Neutrophil (primary cell): ENCODE measurements at regions not wholly inside any gene's neighbourhood (a gene's known extent, or its start where the extent isn't known, plus 50 kb on each side); places are given as distances from the start of the nearest gene placed in this dataset.

Source experiments
- H3K27ac ChIP-seq: fragments of 200-600 bp; sonication (generic); 2 replicates; pipeline ENCODE4 v1.5.1; 2016; ENCODE audit warnings: mild to moderate bottlenecking, moderate library complexity
- H3K27me3 ChIP-seq: fragments of 200-600 bp; sonication (generic); 2 replicates; pipeline ENCODE4 v1.6.0; 2016; ENCODE audit warnings: mild to moderate bottlenecking
- H3K36me3 ChIP-seq: fragments of 200-600 bp; sonication (generic); 2 replicates; pipeline ENCODE4 v1.5.1; 2017
- H3K4me1 ChIP-seq, 2 experiments: fragments of 200-600 bp in 1 of 2; sonication (generic) in 1 of 2; 1 replicate in 1 of 2; 2 replicates in 1 of 2; pipeline versions ENCODE4 v1.5.1 to v1.6.1; 2013 to 2016; ENCODE audit warnings: low read depth in 1 of 2, low read length in 1 of 2, mild to moderate bottlenecking in 1 of 2, moderate library complexity in 1 of 2; ENCODE audit not compliant: control insufficient read depth in 1 of 2, insufficient read depth in 1 of 2
- H3K4me3 ChIP-seq, 2 experiments: fragments of 200-600 bp in 1 of 2; sonication (generic) in 1 of 2; 1 replicate in 1 of 2; 2 replicates in 1 of 2; pipeline ENCODE4 v1.5.1; 2013 to 2016; ENCODE audit warnings: low read depth in 1 of 2, low read length in 1 of 2, mild to moderate bottlenecking in 1 of 2, moderate library complexity in 1 of 2
- H3K9me3 ChIP-seq: fragments of 200-600 bp; sonication (generic); 2 replicates; pipeline ENCODE4 v1.5.1; 2016
- TF ChIP-seq, protein P1 (sequence below): fragments of 200-600 bp; sonication (generic); IDR thresholded peaks from 2 replicates; pipeline ENCODE4 v1.5.1; 2016; ENCODE audit warnings: antibody characterized with exemption

DNA sequence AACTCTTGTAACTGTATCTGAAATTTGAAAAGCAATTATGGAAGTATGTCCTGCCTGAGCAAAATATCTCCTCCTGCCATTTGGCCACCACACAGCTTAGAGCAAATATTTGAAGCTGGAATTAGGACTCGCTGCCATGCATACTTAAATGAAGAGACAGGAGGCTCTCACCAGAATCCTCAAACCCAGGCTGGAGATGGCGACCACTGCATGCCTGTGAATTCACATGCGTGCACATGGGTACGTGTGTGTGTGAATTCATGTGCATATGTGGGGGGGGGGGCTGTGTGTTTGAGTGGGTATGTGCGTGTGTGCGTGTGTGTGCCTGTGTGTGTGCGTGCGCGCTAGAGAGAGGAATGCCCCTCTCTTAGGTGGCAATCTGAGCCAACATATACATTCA, 84.1 kb upstream of the IRX1 start:
- H3K27ac ChIP-seq, result no peak overlapping the region
- H3K36me3 ChIP-seq, result no peaks in the 10 kb centered on the region
- no peaks in the 10 kb centered on the region for H3K27me3 ChIP-seq
- TF ChIP-seq, protein P1, sequence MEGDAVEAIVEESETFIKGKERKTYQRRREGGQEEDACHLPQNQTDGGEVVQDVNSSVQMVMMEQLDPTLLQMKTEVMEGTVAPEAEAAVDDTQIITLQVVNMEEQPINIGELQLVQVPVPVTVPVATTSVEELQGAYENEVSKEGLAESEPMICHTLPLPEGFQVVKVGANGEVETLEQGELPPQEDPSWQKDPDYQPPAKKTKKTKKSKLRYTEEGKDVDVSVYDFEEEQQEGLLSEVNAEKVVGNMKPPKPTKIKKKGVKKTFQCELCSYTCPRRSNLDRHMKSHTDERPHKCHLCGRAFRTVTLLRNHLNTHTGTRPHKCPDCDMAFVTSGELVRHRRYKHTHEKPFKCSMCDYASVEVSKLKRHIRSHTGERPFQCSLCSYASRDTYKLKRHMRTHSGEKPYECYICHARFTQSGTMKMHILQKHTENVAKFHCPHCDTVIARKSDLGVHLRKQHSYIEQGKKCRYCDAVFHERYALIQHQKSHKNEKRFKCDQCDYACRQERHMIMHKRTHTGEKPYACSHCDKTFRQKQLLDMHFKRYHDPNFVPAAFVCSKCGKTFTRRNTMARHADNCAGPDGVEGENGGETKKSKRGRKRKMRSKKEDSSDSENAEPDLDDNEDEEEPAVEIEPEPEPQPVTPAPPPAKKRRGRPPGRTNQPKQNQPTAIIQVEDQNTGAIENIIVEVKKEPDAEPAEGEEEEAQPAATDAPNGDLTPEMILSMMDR, result no peak
- no peaks in the 10 kb centered on the region for H3K9me3 ChIP-seq
- no peak overlapping the region for H3K4me3 ChIP-seq
- H3K4me1 ChIP-seq, result no peaks in the 10 kb centered on the region

- TF ChIP-seq, protein P1, result no peak
- Histone ChIP-seq H3K27ac (no peak overlapping the region), H3K27me3 (no peaks in the 10 kb centered on the region), H3K4me1 (no peaks in the 10 kb centered on the region), H3K36me3 (no peaks in the 10 kb centered on the region), H3K9me3 (no peaks in the 10 kb centered on the region), H3K4me3 (no peak overlapping the region)
These were observed 84.8 kb upstream of the IRX1 start for GRCh38 chr5:3510642-3511417.

DNA sequence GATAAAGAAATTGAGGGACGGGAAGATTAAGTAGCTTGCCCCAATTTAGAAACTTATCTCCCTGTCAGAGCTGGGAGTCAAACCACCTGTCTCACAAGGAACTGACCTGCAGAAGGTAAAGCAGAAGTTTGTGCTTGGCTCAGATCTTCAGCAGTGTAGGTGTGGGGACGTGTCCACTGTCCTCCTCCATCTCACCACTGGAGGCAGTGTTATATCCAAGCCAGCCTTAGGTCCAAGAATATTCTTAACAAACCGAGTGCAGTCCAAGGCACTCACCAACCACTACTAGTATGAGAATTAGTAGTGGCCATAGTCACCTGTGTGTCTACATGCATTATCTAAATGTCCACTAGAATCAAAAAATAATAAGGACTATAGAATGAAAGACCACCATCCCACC, 86.3 kb upstream of the IRX1 start:
- Histone ChIP-seq H3K27me3 (no peaks in the 10 kb centered on the region), H3K9me3 (no peaks in the 10 kb centered on the region), H3K27ac (no peak overlapping the region), H3K4me3 (no peak overlapping the region), H3K36me3 (no peaks in the 10 kb centered on the region), H3K4me1 (no peaks in the 10 kb centered on the region)
- TF ChIP-seq, protein P1, result no peak

GRCh38 chr5:3508395-3508794, 87.2 kb upstream of the IRX1 start:
- H3K27me3 ChIP-seq, result no peaks in the 10 kb centered on the region
- H3K9me3 ChIP-seq, result no peaks in the 10 kb centered on the region
- no peak overlapping the region for H3K27ac ChIP-seq
- TF ChIP-seq, protein P1, result no peak
- no peaks in the 10 kb centered on the region for H3K36me3 ChIP-seq
- no peak overlapping the region for H3K4me3 ChIP-seq
- no peaks in the 10 kb centered on the region for H3K4me1 ChIP-seq

DNA sequence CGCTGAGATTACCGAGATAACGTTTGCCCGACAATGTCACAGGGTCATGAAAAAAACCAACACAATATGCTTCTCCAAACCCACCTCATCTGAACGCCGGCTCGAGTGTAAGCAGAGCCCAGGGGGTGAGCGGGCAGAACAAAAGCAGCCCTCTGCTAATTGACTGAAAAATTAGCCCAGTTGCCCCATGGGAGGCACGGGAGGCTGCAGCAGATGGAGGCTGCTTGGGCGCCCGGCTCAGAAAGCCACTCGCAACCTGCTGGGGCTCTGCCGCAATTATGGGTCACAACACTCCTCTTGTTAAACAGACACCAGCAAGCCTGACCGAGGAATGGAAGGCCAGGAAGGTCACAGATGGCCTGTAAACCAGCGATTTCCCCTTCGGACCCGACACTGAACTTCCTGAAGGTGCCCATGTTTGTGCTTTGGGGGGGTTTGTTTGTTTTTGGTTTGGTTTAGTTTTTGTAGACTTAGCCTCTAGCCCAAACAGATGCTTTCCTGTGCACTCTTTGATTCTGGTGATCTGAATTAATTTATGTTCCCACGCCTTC, 104.6 kb upstream of the IRX1 start:
- Histone ChIP-seq H3K36me3 (no peaks in the 10 kb centered on the region), H3K4me1 (no peaks in the 10 kb centered on the region), H3K9me3 (no peaks in the 10 kb centered on the region), H3K27me3 (no peaks in the 10 kb centered on the region), H3K27ac (no peak overlapping the region), H3K4me3 (no peak overlapping the region)
- TF ChIP-seq, protein P1, result no peak
